Colonic mucosa (tissue), 4 donors: ENCODE measurements at regions not wholly inside any gene's neighbourhood (a gene's known extent, or its start where the extent isn't known, plus 50 kb on each side); places are given as distances from the start of the nearest gene placed in this dataset.

ENCODE experiments used
- DNase-seq: peaks from one replicate; pipeline ENCODE4 v3.0.0-alpha.2; 2020
- H3K27ac ChIP-seq: fragments of 200-600 bp; one replicate; pipeline ENCODE4 v1.8.0; 2021
- H3K27me3 ChIP-seq: fragments of 200-600 bp; one replicate; pipeline ENCODE4 v1.8.0; 2021
- H3K36me3 ChIP-seq: fragments of 200-600 bp; one replicate; pipeline ENCODE4 v1.8.0; 2021
- H3K4me1 ChIP-seq: fragments of 200-600 bp; one replicate; pipeline ENCODE4 v1.8.0; 2021; ENCODE audit warnings: mild to moderate bottlenecking
- H3K4me3 ChIP-seq: fragments of 200-600 bp; one replicate; pipeline ENCODE4 v1.8.0; 2021
- H3K9ac ChIP-seq, 2 donors: one replicate each; pipeline ENCODE4 v1.7.0; 2013; ENCODE audit warnings: control low read depth in 2 of 2, low read depth in 2 of 2, low read length in 2 of 2
- H3K9me3 ChIP-seq: fragments of 200-600 bp; one replicate; pipeline ENCODE4 v1.8.0; 2021
- CTCF ChIP-seq: fragments of 200-600 bp; IDR thresholded peaks from one replicate; pipeline ENCODE4 v1.8.0; 2022; ENCODE audit warnings: antibody characterized with exemption, mild to moderate bottlenecking
- intact Hi-C: fragments of 100-400 bp; cut with DNase I; formaldehyde crosslinking; loops from one replicate; pipeline ENCODE4 v1.14.1; 2022
- donor health status: healthy.
- donor health status: DM: no; HTN: no; CAD: no.
- donor health status: DM: no; HTN: no; CAD: no.

GRCh38 chr5:159826351-159827214 is 89.7 kb upstream of the ADRA1B start:
- Histone ChIP-seq H3K36me3 (no peaks in the 10 kb centered on the region), H3K4me3 (no peak overlapping the region), H3K4me1 (no peaks in the 10 kb centered on the region), H3K27ac (no peak overlapping the region), H3K27me3 (no peaks in the 10 kb centered on the region), H3K9ac (no peak overlapping the region), H3K9me3 (no peaks in the 10 kb centered on the region)
- DNase-seq = no peak
- intact Hi-C loops = no loop called here
- TF ChIP-seq CTCF = no peak

DNA sequence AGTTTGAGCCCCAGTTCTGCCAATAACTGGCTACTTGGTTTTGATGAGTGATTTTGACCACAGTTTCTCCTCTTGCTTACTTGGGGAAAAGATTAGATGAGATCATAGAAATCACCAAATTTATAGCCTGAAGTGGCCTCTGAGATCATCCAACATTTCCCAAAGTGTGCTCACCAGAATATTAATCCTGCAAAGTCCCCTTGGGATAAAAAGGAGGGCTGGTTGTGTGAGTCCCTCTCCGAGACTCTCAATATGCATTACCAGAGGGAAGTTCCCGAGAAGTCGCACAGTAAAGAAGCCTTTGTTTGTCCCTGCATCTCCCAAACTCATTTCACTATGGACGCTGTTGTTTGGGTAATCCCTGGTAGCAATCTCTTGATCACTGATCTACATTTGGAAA is 88.4 kb upstream of the ADRA1B start:
- Histone ChIP-seq H3K9me3 (no peaks in the 10 kb centered on the region), H3K4me3 (no peak overlapping the region), H3K36me3 (no peaks in the 10 kb centered on the region), H3K9ac (no peak overlapping the region), H3K4me1 (no peaks in the 10 kb centered on the region), H3K27me3 (no peaks in the 10 kb centered on the region), H3K27ac (no peak overlapping the region)
- no peak for TF ChIP-seq CTCF
- intact Hi-C loops = no loop called here
- no peak for DNase-seq

DNA sequence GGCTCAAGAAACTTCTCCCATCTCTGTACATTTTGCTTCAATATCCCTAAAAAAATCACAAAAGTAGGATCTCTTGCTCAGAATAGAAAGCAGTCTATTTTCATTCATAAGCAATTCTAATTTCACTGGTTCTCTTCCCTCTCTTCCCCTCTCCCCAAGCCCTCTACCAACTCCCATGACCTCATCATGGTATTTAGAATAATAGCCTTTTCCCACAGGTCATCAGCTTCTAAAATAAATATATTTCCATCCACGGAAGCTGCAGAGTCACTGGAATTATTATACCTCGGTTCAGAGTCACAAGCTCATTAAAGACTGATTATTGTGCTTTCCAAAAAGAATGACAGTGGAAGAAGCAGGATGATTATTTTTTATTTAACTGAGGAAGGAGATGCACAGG is 84.2 kb upstream of the ADRA1B start:
- no peak for DNase-seq
- Histone ChIP-seq H3K9me3 (no peaks in the 10 kb centered on the region), H3K27me3 (no peaks in the 10 kb centered on the region), H3K36me3 (no peaks in the 10 kb centered on the region), H3K4me1 (no peaks in the 10 kb centered on the region), H3K4me3 (no peak overlapping the region), H3K9ac (no peak overlapping the region), H3K27ac (no peak overlapping the region)
- intact Hi-C loops = no loop called here
- TF ChIP-seq CTCF = no peak

DNA sequence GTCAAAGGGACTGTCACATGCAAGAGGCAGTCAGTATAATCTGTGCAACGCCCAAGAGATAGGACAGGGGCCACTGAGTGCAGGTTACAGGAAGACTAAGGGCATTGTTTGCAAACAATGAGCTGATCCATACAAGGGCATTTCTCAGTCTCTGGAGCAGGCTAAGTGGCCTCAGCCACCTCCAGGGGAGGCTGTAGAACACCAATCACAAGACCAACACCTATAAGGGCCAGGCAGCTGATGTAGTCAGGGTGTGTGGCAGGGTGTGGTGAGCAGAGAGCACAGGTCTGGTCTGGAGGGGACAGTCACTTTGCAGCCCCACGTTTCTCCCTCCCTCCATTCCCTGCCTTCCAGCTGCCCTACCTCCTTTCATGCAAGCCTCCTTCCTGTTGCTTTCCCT is 83.2 kb upstream of the ADRA1B start:
- no peaks in the 10 kb centered on the region for H3K4me1 ChIP-seq
- H3K4me3 ChIP-seq = no peak overlapping the region
- H3K36me3 ChIP-seq = no peaks in the 10 kb centered on the region
- intact Hi-C loops = no loop called here
- H3K9ac ChIP-seq = no peak overlapping the region
- H3K9me3 ChIP-seq = no peaks in the 10 kb centered on the region
- no peaks in the 10 kb centered on the region for H3K27me3 ChIP-seq
- H3K27ac ChIP-seq = no peak overlapping the region
- no peak for DNase-seq
- TF ChIP-seq CTCF = no peak

DNA sequence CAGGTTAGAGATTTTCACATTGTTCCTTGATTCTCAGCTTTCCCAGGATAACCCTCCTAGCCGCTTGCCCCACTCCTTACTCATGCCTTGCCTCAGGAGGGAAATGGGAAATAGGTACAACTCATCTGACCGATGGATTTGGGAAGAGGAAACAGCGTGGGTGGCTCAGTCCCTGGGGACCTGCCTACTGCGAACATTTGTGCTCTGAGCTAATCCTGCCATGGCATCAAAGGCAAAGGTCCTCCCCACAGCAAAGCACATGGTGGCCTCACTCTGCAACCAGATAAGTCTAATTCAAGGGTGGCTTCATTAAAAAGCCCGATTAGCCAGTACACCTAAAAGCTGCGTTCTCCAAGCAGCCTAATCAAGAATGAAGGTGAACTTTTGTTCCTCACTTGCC is 82.4 kb upstream of the ADRA1B start:
- intact Hi-C loops = no loop called here
- Histone ChIP-seq H3K27me3 (no peaks in the 10 kb centered on the region), H3K9me3 (no peaks in the 10 kb centered on the region), H3K36me3 (no peaks in the 10 kb centered on the region), H3K27ac (no peak overlapping the region), H3K4me1 (no peaks in the 10 kb centered on the region), H3K9ac (no peak overlapping the region), H3K4me3 (no peak overlapping the region)
- no peak for DNase-seq
- no peak for TF ChIP-seq CTCF
